Lower leg skin (tissue), 3 donors: ENCODE measurements at regions not wholly inside any gene's neighbourhood (a gene's known extent, or its start where the extent isn't known, plus 50 kb on each side); places are given as distances from the start of the nearest gene placed in this dataset.

Source experiments
- CTCF ChIP-seq, 3 donors: fragments of 450-650 bp; IDR thresholded peaks; one replicate each; pipeline ENCODE4 v1.5.1; 2016; ENCODE audit warnings: antibody characterized with exemption in 3 of 3, mild to moderate bottlenecking in 3 of 3, moderate library complexity in 2 of 3
- POLR2A ChIP-seq, 2 donors: fragments of 450-650 bp; IDR thresholded peaks; one replicate each; pipeline ENCODE4 v1.6.1; 2016 to 2017; ENCODE audit warnings: antibody characterized with exemption in 2 of 2, mild to moderate bottlenecking in 1 of 2, moderate library complexity in 1 of 2

GRCh38 chr15:26358708-26359107 is 414.2 kb downstream of the GABRB3 start:
- no peak for TF ChIP-seq CTCF (IDR thresholded peaks at IDR 0.05)
- TF ChIP-seq POLR2A (IDR thresholded peaks at IDR 0.05) = no peak
